GM12873 (cell line): ENCODE measurements at regions not wholly inside any gene's neighbourhood (a gene's known extent, or its start where the extent isn't known, plus 50 kb on each side); places are given as distances from the start of the nearest gene placed in this dataset.

Experiments used
- CTCF ChIP-seq: IDR thresholded peaks from 2 replicates; pipeline ENCODE4 v1.5.1; 2012; ENCODE audit warnings: low read depth, mild to moderate bottlenecking, moderate library complexity, low read length, control low read depth; ENCODE audit not compliant: insufficient read depth; ENCODE audit errors: missing control alignments

DNA sequence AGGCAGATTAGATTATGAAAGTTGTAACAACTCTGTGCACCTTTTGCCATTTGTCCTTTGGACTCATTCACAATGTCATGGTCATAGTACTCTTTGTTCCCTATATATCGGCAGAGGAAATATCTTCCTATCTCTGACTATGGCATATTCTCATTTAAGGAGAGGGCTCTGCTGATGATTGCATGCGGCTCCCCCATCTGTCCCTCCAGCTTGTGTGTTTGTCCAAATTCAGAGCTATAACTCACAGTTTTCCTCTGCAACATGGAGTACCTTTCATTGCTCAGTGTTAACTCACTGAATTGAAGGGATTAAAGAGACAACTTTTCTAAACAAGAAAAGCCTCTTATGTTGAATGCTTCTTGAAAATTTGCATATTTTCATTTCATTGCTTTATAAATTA, 145.5 kb downstream of the OTUD1 start:
- TF ChIP-seq CTCF = no peak

DNA sequence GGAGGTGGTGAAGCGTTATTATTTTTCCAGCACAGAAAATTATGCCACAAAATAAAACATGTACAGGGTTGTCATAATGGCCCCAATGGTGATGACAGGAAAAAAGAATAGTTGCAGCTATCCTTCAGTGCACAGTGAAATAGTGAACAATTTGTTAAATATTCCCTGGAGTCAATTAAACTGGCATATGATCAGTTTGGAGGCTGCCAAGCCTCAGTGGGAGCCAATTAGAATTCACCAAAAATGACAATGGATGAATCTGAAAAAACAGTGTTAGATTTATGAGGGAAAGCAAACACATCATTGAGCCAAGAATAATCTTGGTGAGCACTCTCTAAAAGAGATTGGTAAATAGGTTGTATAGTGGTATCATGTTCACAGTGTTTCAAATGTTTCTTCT, 146.3 kb downstream of the OTUD1 start:
- TF ChIP-seq CTCF = no peak

DNA sequence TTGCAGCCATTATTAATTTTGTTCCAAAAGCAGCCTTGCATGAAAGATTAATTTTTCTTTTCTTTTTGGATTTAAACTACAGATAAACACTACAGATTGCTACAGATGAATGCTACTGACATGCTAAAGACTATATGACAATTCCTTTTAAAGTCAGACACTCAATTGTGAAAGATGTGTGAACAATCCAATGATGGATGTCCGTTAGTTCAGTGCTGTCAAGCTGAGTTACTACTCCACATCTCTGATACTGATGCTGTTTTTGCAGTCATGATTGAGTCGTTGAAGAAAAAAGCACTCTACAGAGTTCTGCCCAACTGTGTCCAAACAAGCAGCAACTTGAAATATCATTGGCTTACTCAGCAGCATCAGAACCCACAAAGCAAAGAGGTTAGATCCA, 146.8 kb downstream of the OTUD1 start:
- TF ChIP-seq CTCF = no peak

GRCh38 chr10:23604613-23605012, 165.7 kb downstream of the OTUD1 start:
- TF ChIP-seq CTCF = no peak

DNA sequence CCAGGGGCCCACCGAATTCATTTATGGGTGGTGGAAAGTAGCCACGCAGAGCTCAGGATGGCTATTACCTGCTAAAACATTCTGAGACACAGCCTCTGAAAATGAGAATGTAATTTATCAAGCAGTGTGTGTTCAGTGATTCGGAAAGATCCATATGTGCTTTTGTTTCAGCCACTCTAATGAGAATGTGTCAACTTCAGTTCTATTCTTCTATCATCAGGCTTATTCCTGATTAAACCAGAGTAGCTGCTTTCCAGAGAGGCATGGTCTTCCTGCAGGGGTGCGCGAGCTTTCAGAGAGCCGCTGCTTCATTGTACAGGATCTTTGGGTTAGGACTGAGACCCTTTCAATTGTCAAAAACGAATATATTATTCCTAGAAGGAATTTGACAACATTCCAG, 167.6 kb downstream of the OTUD1 start:
- no peak for TF ChIP-seq CTCF

DNA sequence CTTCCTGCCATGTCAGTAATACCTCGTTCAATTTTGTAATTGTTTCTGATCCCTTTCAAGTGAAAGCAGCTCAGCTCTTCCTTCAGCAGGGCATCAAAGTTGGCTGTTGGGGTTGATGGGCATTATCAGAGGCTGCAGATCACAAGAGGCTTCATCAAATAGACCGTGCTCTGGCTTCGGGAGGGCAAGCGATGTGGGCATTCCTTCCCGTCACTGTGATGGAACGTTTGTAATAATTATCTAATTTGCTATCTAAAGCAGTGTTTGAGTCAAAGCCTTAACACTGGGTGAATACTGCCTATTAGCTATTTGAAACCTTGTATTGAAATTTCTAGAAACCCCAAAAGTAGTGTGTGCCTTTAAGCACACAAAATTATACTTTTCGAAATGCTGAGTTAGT, 170.1 kb downstream of the OTUD1 start:
- TF ChIP-seq CTCF = no peak

GRCh38 chr10:23610626-23611307, 171.9 kb downstream of the OTUD1 start:
- TF ChIP-seq CTCF = no peak
